Smooth muscle cell (in vitro differentiated cells): ENCODE measurements at regions not wholly inside any gene's neighbourhood (a gene's known extent, or its start where the extent isn't known, plus 50 kb on each side); places are given as distances from the start of the nearest gene placed in this dataset.

ENCODE experiments used
- DNase-seq: peaks from one replicate; lab custom pipeline; 2025; ENCODE audit not compliant: unreplicated experiment; lab: John Stamatoyannopoulos, UW
- H2AFZ ChIP-seq: fragments of 200-600 bp; sonication (generic); 2 replicates; pipeline ENCODE4 v1.6.0; 2016; ENCODE audit warnings: antibody characterized with exemption, low read depth, mild to moderate bottlenecking
- H3F3A ChIP-seq: fragments of 200-600 bp; sonication (generic); 2 replicates; pipeline ENCODE4 v1.6.0; 2017; ENCODE audit warnings: antibody characterized with exemption, low read depth
- H3K27ac ChIP-seq: fragments of 200-600 bp; sonication (generic); 2 replicates; pipeline ENCODE4 v1.5.1; 2016; ENCODE audit warnings: low read depth, mild to moderate bottlenecking
- H3K27me3 ChIP-seq: fragments of 200-600 bp; sonication (generic); 2 replicates; pipeline ENCODE4 v1.6.1; 2016; ENCODE audit warnings: low read depth, mild to moderate bottlenecking
- H3K36me3 ChIP-seq: fragments of 200-600 bp; sonication (generic); 2 replicates; pipeline ENCODE4 v1.5.1; 2016; ENCODE audit warnings: low read depth
- H3K4me1 ChIP-seq: fragments of 200-600 bp; sonication (generic); 2 replicates; pipeline ENCODE4 v1.5.1; 2016; ENCODE audit warnings: low read depth
- H3K4me2 ChIP-seq: fragments of 200-600 bp; sonication (generic); 2 replicates; pipeline ENCODE4 v1.6.0; 2016; ENCODE audit warnings: mild to moderate bottlenecking
- H3K4me3 ChIP-seq: fragments of 200-600 bp; sonication (generic); 2 replicates; pipeline ENCODE4 v1.5.1; 2016; ENCODE audit warnings: mild to moderate bottlenecking
- H3K79me2 ChIP-seq: fragments of 200-600 bp; sonication (generic); 2 replicates; pipeline ENCODE4 v1.6.0; 2016; ENCODE audit warnings: low read depth, mild to moderate bottlenecking
- H3K9ac ChIP-seq: fragments of 200-600 bp; sonication (generic); 2 replicates; pipeline ENCODE4 v1.6.0; 2016; ENCODE audit warnings: low read depth
- H3K9me3 ChIP-seq: fragments of 200-600 bp; sonication (generic); replicated peaks from 2 replicates; pipeline ENCODE4 v1.5.1; 2016; ENCODE audit warnings: low read depth
- H4K20me1 ChIP-seq: fragments of 200-600 bp; sonication (generic); 2 replicates; pipeline ENCODE4 v1.6.0; 2016; ENCODE audit warnings: low read depth
- WGBS: methylation state at CpG from one replicate; pipeline ENCODE4 v1.1.7; 2016; ENCODE audit warnings: low lambda C conversion rate; 5-methylcytosine and 5-hydroxymethylcytosine counted together
- TF ChIP-seq, protein P1 (sequence below): fragments of 200-600 bp; sonication (generic); IDR thresholded peaks from 2 replicates; pipeline ENCODE4 v1.5.1; 2017; ENCODE audit warnings: borderline replicate concordance, mild to moderate bottlenecking, antibody characterized with exemption; ENCODE audit not compliant: insufficient read depth, poor library complexity, severe bottlenecking

DNA sequence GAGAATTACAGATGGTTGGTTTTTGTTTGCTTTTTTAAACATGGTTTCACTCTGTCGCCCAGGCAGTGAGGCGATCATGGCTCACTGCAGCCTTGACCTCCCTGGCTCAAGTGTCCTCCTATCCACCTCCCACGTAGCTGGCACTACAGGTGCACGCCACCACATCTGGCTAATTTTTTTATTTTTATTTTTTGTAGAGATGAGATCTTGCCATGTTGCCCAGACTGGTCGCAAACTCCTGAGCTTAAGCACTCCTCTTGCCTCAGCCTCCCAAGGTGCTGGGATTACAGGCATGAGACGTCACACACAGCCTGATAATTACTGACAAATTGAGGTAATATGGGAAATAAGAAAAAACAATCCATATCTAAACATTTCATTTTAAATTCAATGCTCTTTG lies 110.5 kb upstream of the ZSWIM2 start:
- H3K4me3 ChIP-seq = no peak overlapping the region
- 97% methylated on average over 6 of the region's 6 CpGs for WGBS
- TF ChIP-seq, protein P1, sequence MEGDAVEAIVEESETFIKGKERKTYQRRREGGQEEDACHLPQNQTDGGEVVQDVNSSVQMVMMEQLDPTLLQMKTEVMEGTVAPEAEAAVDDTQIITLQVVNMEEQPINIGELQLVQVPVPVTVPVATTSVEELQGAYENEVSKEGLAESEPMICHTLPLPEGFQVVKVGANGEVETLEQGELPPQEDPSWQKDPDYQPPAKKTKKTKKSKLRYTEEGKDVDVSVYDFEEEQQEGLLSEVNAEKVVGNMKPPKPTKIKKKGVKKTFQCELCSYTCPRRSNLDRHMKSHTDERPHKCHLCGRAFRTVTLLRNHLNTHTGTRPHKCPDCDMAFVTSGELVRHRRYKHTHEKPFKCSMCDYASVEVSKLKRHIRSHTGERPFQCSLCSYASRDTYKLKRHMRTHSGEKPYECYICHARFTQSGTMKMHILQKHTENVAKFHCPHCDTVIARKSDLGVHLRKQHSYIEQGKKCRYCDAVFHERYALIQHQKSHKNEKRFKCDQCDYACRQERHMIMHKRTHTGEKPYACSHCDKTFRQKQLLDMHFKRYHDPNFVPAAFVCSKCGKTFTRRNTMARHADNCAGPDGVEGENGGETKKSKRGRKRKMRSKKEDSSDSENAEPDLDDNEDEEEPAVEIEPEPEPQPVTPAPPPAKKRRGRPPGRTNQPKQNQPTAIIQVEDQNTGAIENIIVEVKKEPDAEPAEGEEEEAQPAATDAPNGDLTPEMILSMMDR = no peak

DNA sequence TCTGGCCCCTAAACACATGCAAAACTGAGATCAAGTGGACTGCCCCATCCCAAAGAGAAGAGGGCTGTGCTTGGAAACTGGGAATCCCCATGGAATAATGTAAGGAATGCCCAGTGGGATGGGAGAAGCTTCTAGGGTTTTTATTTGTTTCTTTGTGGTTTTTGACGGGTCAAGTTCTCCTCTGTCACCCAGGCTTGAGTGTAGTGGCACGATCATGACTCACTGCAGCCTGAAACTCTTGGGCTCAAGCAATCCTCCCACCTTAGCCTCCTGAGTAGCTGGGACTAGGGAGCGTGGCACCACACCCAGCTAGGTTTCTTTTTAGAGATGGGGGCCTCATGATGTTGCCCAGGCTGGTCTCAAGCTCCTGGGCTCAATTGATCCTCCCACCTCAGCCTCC lies 101.7 kb upstream of the ZSWIM2 start:
- TF ChIP-seq, protein P1 = no peak
- Histone ChIP-seq H4K20me1 (no peaks in the 10 kb centered on the region), H3F3A (no peaks in the 10 kb centered on the region), H3K9me3 (no peaks in the 10 kb centered on the region), H3K36me3 (no peaks in the 10 kb centered on the region), H3K4me3 (no peak overlapping the region), H3K79me2 (no peaks in the 10 kb centered on the region), H3K9ac (no peak overlapping the region), H2AFZ (no peak overlapping the region), H3K4me2 (no peak overlapping the region), H3K4me1 (no peaks in the 10 kb centered on the region), H3K27me3 (no peaks in the 10 kb centered on the region), H3K27ac (no peak overlapping the region)
- no peak for DNase-seq
- WGBS = 60% methylated on average over 3 of the region's 3 CpGs

More for the DNA sequence above, 110.5 kb upstream of the ZSWIM2 start:
- Histone ChIP-seq H3F3A (no peaks in the 10 kb centered on the region), H3K4me2 (no peak overlapping the region), H3K79me2 (no peaks in the 10 kb centered on the region), H3K27ac (no peak overlapping the region), H3K27me3 (no peaks in the 10 kb centered on the region), H2AFZ (no peak overlapping the region), H3K36me3 (no peaks in the 10 kb centered on the region), H3K9ac (no peak overlapping the region), H3K4me1 (no peaks in the 10 kb centered on the region), H4K20me1 (no peaks in the 10 kb centered on the region), H3K9me3 (no peaks in the 10 kb centered on the region)
- no peak for DNase-seq

DNA sequence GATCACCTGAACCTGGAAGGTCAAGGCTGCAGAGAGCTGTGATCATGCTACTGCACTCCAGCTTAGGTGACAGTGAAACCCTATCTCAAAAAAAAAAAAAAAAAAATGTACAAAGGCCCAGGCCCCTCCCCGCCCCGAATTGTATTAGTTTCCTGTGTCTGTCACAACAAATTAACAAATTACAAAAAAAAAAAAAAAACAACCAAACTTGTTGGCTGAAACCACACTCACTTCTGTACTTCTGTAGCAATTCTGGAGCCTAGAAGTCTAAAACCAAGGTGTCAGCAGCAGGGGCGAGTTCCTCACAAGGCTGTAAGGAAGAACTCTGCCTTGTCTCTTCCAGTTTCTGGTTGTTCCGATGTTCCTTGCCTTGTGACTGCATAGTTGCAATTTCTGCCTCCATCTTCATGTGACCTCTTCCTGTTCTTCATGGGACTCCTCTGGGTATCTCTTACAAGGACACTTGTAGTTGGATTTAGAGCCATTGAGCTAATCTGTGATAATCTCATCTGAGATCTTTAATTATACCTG lies 100.8 kb upstream of the ZSWIM2 start:
- 93% methylated on average over 4 of the region's 4 CpGs for WGBS

DNA sequence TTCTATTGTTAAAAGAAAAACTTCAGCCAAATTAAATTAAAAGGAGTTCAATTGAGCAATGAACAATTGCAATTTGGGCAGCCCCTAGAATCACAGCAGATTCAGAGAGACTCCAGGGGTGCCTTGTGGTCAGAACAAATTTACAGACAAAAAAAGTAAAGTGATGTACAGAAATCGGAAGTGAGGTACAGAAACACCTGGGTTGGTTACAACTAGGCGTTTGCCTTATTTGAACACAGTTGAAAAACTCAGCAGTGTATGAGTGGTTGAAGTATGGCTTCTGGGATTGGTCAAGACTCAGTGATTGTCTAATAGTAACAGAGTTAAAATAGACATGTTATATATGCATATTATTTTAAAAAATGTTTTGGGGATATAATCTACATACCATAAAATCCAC lies 98.5 kb upstream of the ZSWIM2 start:
- H3F3A ChIP-seq = no peaks in the 10 kb centered on the region
- H2AFZ ChIP-seq = no peak overlapping the region
- no peaks in the 10 kb centered on the region for H3K36me3 ChIP-seq
- no peaks in the 10 kb centered on the region for H4K20me1 ChIP-seq
- no peaks in the 10 kb centered on the region for H3K9me3 ChIP-seq
- no peak for DNase-seq
- TF ChIP-seq, protein P1 = no peak
- H3K27me3 ChIP-seq = no peaks in the 10 kb centered on the region
- 89% methylated on average over 2 of the region's 2 CpGs for WGBS
- no peak overlapping the region for H3K4me3 ChIP-seq
- no peak overlapping the region for H3K4me2 ChIP-seq
- no peaks in the 10 kb centered on the region for H3K4me1 ChIP-seq
- no peak overlapping the region for H3K9ac ChIP-seq
- H3K27ac ChIP-seq = no peak overlapping the region
- H3K79me2 ChIP-seq = no peaks in the 10 kb centered on the region

More for the DNA sequence above, 100.8 kb upstream of the ZSWIM2 start:
- no peaks in the 10 kb centered on the region for H3K4me1 ChIP-seq
- TF ChIP-seq, protein P1 = no peak
- no peak overlapping the region for H3K4me3 ChIP-seq
- no peaks in the 10 kb centered on the region for H3F3A ChIP-seq
- no peak overlapping the region for H3K9ac ChIP-seq
- no peaks in the 10 kb centered on the region for H3K36me3 ChIP-seq
- H3K27me3 ChIP-seq = no peaks in the 10 kb centered on the region
- H3K9me3 ChIP-seq = no peaks in the 10 kb centered on the region
- no peak for DNase-seq
- no peak overlapping the region for H3K4me2 ChIP-seq
- no peaks in the 10 kb centered on the region for H3K79me2 ChIP-seq
- no peaks in the 10 kb centered on the region for H4K20me1 ChIP-seq
- H2AFZ ChIP-seq = no peak overlapping the region
- no peak overlapping the region for H3K27ac ChIP-seq
